ENCODE measurements at regions not wholly inside any gene's neighbourhood (a gene's known extent, or its start where the extent isn't known, plus 50 kb on each side); places are given as distances from the start of the nearest gene placed in this dataset.

DNA sequence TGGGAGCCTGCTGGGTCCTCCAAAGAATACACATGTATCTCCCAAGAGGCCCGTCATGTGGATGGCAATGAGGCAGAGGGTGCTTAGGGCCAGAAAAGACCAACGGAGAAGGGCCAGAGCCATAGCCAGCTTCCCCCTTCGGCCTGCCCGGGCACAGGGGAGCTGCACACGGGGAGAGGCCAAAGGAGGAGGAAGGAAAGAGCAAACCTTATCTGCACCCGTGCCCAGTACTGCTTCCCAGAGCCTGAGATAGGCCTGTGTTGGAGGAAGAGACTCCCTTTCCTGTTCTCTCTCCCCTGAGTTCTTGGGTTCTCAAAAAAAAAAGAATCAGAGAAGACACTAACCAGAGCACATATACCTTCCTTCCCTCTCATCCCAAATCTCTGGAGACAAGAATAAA lies 250.3 kb downstream of the ANAPC1 start:
- H3K27me3 Mint-ChIP-seq (ENCODE audit: insufficient read depth), result peaks cover 14% of the 10 kb centered on the region
- no peak overlapping the region for H3K4me3 Mint-ChIP-seq
- TF ChIP-seq, protein P1, sequence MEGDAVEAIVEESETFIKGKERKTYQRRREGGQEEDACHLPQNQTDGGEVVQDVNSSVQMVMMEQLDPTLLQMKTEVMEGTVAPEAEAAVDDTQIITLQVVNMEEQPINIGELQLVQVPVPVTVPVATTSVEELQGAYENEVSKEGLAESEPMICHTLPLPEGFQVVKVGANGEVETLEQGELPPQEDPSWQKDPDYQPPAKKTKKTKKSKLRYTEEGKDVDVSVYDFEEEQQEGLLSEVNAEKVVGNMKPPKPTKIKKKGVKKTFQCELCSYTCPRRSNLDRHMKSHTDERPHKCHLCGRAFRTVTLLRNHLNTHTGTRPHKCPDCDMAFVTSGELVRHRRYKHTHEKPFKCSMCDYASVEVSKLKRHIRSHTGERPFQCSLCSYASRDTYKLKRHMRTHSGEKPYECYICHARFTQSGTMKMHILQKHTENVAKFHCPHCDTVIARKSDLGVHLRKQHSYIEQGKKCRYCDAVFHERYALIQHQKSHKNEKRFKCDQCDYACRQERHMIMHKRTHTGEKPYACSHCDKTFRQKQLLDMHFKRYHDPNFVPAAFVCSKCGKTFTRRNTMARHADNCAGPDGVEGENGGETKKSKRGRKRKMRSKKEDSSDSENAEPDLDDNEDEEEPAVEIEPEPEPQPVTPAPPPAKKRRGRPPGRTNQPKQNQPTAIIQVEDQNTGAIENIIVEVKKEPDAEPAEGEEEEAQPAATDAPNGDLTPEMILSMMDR (IDR thresholded peaks at IDR 0.05), result no peak
- no peaks in the 10 kb centered on the region for H3K4me1 Mint-ChIP-seq (ENCODE audit: low read depth)
- H3K9me3 Mint-ChIP-seq, result peaks cover 31% of the 10 kb centered on the region
- no peak for DNase-seq
- no peak overlapping the region for H3K27ac Mint-ChIP-seq
- H3K36me3 Mint-ChIP-seq (ENCODE audit: low read depth), result peaks cover 11% of the 10 kb centered on the region

DNA sequence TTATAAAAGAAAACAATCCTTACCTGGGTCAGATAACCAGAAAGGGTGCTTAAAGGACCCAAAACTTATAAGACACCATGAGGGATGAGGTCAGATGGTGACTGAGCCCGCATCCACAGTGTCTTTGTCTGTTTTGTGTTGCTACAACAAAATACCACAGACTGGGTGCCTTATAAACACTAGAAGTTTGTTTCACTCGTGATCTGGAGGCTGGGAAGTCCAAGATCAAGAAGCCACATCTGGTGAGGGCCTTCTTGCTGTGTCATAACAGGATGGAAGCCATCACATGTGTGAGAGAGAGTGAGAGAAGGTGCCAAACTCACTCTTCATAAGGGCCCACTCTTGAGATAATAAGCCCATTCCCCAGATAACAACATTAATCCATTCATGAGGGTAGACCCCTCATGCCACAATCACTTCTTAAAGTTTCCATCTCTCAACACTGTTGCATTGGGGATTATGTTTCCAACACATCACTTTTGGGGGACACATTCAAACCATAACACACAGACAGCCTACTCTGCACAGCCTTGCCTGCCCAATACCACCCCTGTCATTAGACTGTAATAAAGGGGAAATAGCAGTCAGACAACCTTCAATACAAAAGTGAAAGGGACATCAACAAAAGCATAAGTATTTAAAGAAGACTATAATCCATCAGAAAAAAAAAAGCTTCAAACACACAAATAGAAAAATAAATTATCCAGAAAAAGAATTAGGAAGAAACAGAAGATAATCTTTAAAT lies 249.8 kb downstream of the ANAPC1 start:
- TF ChIP-seq, protein P1 (IDR thresholded peaks at IDR 0.05), result no peak
- Mint-ChIP-seq H3K4me3 (no peak overlapping the region), H3K27ac (no peak overlapping the region), H3K36me3 (ENCODE audit: low read depth) (peaks cover 6% of the 10 kb centered on the region; the same call in 1 of the 2 replicates), H3K4me1 (ENCODE audit: low read depth) (no peaks in the 10 kb centered on the region), H3K9me3 (peaks cover 26% of the 10 kb centered on the region), H3K27me3 (ENCODE audit: insufficient read depth) (peaks cover 17% of the 10 kb centered on the region)
- no peak for DNase-seq

DNA sequence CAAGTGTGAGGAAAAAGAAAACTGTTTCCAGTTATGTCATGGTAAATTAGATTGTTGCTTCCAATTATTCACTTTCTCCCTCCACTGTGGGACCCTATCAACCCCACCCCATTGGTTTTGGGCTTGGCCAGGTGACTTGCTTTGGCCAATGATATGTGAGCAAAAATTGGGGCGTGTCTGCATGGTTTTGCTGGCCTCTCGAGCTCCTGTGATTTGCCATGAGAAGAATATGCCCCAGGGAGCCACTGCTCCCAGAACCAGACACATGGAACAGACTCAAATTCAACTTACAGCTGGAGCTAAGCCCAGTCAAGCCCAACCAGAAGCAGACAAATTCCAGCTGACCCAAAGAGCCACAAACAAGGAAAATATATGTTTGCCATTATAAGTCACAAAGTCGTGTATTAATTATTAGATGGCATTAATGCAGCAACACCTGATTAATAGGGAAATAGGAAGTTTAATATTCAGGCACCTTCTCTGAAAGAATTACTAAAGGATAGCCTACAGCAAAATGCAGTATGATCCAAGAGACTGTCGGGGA lies 248.9 kb downstream of the ANAPC1 start:
- peak; percentile 12 for DNase-seq
- peaks cover 6% of the 10 kb centered on the region; the same call in 1 of the 2 replicates for H3K36me3 Mint-ChIP-seq (ENCODE audit: low read depth)
- TF ChIP-seq, protein P1 (IDR thresholded peaks at IDR 0.05), result no peak
- peaks cover 18% of the 10 kb centered on the region for H3K27me3 Mint-ChIP-seq (ENCODE audit: insufficient read depth)
- H3K4me1 Mint-ChIP-seq (ENCODE audit: low read depth), result no peaks in the 10 kb centered on the region
- H3K9me3 Mint-ChIP-seq, result peaks cover 19% of the 10 kb centered on the region
- no peak overlapping the region for H3K27ac Mint-ChIP-seq
- H3K4me3 Mint-ChIP-seq, result no peak overlapping the region

DNA sequence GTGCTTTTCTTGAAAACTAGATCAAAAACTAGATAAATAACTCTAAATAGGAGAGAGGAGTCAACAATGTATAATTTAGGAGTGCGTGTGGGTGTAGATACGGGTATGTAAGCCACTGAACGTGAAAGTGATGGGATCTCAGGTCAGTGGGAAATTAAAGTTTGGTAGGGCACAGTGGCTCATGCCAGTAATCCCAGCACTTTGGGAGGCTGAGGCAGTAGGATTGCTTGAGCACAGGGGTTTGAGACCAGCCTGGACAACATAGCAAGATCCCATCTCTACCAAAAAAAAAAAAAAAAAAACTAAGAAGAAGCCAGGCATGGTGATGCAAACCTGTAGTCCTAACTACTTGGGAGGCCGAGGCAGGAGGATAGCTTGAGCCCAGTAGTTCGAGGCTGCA lies 247.1 kb downstream of the ANAPC1 start:
- Mint-ChIP-seq H3K27me3 (ENCODE audit: insufficient read depth) (peaks cover 22% of the 10 kb centered on the region), H3K9me3 (peaks cover 10% of the 10 kb centered on the region; the same call in 1 of the 2 replicates), H3K4me3 (no peak overlapping the region), H3K4me1 (ENCODE audit: low read depth) (no peaks in the 10 kb centered on the region), H3K27ac (no peak overlapping the region), H3K36me3 (ENCODE audit: low read depth) (no peaks in the 10 kb centered on the region)
- TF ChIP-seq, protein P1 (IDR thresholded peaks at IDR 0.05), result no peak
- no peak for DNase-seq

DNA sequence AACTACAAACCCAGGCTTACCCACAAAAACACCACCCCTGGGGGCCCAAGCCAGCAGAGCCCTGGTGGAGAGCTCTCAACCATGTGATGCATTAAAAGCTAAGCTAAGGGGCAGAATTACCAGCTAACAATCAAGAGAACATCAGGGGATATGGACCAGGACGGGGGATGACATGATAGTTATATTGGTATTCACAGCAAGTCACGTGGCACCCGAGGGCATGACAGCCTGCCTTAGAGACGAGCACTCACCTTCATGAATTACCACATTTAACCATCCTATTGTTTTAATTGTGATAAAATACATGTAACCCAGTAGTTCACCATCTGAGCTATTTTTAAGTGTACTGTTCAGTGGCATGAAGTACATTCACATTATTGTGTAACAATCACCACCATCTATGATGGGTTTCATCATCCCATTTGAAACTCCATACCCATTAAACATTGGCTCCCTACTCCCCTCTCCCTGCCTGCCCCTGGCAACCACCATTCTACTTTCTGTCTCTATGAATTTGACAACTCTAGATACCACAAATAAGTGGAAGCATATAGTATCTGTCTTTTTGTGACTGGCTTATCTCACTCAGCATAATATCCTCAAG lies 245.6 kb downstream of the ANAPC1 start:
- H3K4me3 Mint-ChIP-seq, result no peak overlapping the region

More for the DNA sequence above, 245.6 kb downstream of the ANAPC1 start:
- H3K27ac Mint-ChIP-seq, result no peak overlapping the region
- H3K4me1 Mint-ChIP-seq (ENCODE audit: low read depth), result no peaks in the 10 kb centered on the region
- DNase-seq, result no peak
- H3K27me3 Mint-ChIP-seq (ENCODE audit: insufficient read depth), result peaks cover 24% of the 10 kb centered on the region
- TF ChIP-seq, protein P1 (IDR thresholded peaks at IDR 0.05), result no peak
- no peaks in the 10 kb centered on the region for H3K36me3 Mint-ChIP-seq (ENCODE audit: low read depth)
- H3K9me3 Mint-ChIP-seq, result peaks cover 10% of the 10 kb centered on the region; the same call in 1 of the 2 replicates
